ENCODE measurements at regions not wholly inside any gene's neighbourhood (a gene's known extent, or its start where the extent isn't known, plus 50 kb on each side); places are given as distances from the start of the nearest gene placed in this dataset.

GRCh38 chr6:71414486-71414885, 125.9 kb downstream of the OGFRL1 start:
- Histone ChIP-seq H3K27ac (no peak overlapping the region), H3K9me3 (ENCODE audit: low read depth) (no peaks in the 10 kb centered on the region), H3K4me1 (peaks cover 5% of the 10 kb centered on the region), H3K79me2 (ENCODE audit: low read depth) (no peaks in the 10 kb centered on the region), H3F3A (ENCODE audit: low read depth) (peaks cover 2% of the 10 kb centered on the region), H3K4me2 (no peak overlapping the region), H4K20me1 (ENCODE audit: low read depth) (peaks cover 8% of the 10 kb centered on the region), H3K36me3 (no peaks in the 10 kb centered on the region), H3K27me3 (peaks cover 20% of the 10 kb centered on the region), H3K9ac (no peak overlapping the region), H2AFZ (replicated peaks) (no peak overlapping the region), H3K4me3 (no peak overlapping the region)
- H3K27me3 Mint-ChIP-seq (ENCODE audit: insufficient read depth, low read depth) = no peaks in the 10 kb centered on the region
- no peaks in the 10 kb centered on the region for H3K9me3 Mint-ChIP-seq
- no peak for DNase-seq (ENCODE audit: low spot score)
- TF ChIP-seq EZH2phosphoT487 (IDR thresholded peaks at IDR 0.05) (no peak), EZH2 (IDR thresholded peaks at IDR 0.05) (no peak)
- TF ChIP-seq, protein P1, sequence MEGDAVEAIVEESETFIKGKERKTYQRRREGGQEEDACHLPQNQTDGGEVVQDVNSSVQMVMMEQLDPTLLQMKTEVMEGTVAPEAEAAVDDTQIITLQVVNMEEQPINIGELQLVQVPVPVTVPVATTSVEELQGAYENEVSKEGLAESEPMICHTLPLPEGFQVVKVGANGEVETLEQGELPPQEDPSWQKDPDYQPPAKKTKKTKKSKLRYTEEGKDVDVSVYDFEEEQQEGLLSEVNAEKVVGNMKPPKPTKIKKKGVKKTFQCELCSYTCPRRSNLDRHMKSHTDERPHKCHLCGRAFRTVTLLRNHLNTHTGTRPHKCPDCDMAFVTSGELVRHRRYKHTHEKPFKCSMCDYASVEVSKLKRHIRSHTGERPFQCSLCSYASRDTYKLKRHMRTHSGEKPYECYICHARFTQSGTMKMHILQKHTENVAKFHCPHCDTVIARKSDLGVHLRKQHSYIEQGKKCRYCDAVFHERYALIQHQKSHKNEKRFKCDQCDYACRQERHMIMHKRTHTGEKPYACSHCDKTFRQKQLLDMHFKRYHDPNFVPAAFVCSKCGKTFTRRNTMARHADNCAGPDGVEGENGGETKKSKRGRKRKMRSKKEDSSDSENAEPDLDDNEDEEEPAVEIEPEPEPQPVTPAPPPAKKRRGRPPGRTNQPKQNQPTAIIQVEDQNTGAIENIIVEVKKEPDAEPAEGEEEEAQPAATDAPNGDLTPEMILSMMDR (IDR thresholded peaks at IDR 0.05) = no peak
- peak overlapping the region; percentile 11 for H3K4me3 Mint-ChIP-seq
- H3K27ac Mint-ChIP-seq = no peak overlapping the region
- peaks cover 53% of the 10 kb centered on the region for H3K36me3 Mint-ChIP-seq
- peaks cover 58% of the 10 kb centered on the region for H3K4me1 Mint-ChIP-seq

DNA sequence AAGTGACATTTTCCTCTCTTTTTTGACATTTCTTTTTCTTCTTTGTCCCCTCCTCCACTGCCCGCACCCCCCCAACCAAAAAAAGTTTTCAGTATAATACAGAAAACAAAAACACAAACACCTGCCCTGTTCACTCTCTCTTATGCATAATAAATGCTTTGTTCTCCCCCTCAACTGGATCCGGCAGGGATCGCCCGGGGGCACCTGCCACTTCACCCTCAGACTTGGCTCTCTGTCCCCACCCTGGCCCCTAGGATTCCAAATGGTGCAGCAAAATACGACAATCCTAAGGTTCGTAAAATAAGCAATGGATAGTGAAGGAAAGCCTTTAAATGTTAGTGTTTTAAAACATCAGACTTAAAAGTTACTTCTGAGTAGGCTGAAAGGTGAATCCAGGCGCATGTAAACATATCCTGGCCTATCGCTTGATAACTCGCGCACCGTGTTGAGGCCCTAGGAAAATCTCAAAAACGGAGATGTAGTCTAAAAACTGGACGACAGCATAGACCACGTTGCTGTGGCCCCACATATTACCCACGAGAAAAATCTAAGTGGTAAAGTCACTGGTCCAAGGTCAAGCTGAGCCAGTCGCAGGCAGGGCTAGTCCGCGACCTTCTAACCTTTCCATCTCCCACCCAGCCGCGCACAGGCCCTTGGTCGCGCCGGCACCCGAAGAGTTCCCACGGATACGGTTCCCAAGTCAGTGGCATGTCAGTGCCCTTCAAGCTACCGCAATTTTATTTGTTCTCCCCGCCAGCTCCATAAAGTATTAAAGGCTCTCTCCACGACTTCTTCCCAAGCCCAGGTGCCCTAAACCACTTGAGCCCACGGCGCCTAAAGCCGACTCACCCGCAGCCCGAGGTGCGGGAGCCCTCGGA, 130.8 kb downstream of the OGFRL1 start:
- no peaks in the 10 kb centered on the region for H3K36me3 ChIP-seq
- H3F3A ChIP-seq (ENCODE audit: low read depth) = peaks cover 20% of the 10 kb centered on the region
- H3K27ac Mint-ChIP-seq = peak overlapping the region; percentile 91
- H3K9me3 ChIP-seq (ENCODE audit: low read depth) = no peaks in the 10 kb centered on the region
- peaks cover 9% of the 10 kb centered on the region for H4K20me1 ChIP-seq (ENCODE audit: low read depth)
- H3K4me1 ChIP-seq = peaks cover 5% of the 10 kb centered on the region
- peaks cover 28% of the 10 kb centered on the region for H3K36me3 Mint-ChIP-seq
- peak overlapping the region; percentile 86 for H3K4me2 ChIP-seq
- H3K4me3 Mint-ChIP-seq = peak overlapping the region; percentile 99
- TF ChIP-seq, protein P1 (IDR thresholded peaks at IDR 0.05) = no peak
- peak; percentile 57 for TF ChIP-seq EZH2 (IDR thresholded peaks at IDR 0.05)
- H3K4me3 ChIP-seq = peak overlapping the region; percentile 82
- peak overlapping the region; percentile 97 for H2AFZ ChIP-seq (replicated peaks)
- peaks cover 2% of the 10 kb centered on the region for H3K27me3 Mint-ChIP-seq (ENCODE audit: insufficient read depth, low read depth)
- peaks cover 2% of the 10 kb centered on the region for H3K9me3 Mint-ChIP-seq
- H3K9ac ChIP-seq = no peak overlapping the region
- H3K27me3 ChIP-seq = peaks cover 33% of the 10 kb centered on the region
- H3K79me2 ChIP-seq (ENCODE audit: low read depth) = no peaks in the 10 kb centered on the region
- DNase-seq (ENCODE audit: low spot score) = no peak
- peaks cover 32% of the 10 kb centered on the region for H3K4me1 Mint-ChIP-seq
- no peak overlapping the region for H3K27ac ChIP-seq

DNA sequence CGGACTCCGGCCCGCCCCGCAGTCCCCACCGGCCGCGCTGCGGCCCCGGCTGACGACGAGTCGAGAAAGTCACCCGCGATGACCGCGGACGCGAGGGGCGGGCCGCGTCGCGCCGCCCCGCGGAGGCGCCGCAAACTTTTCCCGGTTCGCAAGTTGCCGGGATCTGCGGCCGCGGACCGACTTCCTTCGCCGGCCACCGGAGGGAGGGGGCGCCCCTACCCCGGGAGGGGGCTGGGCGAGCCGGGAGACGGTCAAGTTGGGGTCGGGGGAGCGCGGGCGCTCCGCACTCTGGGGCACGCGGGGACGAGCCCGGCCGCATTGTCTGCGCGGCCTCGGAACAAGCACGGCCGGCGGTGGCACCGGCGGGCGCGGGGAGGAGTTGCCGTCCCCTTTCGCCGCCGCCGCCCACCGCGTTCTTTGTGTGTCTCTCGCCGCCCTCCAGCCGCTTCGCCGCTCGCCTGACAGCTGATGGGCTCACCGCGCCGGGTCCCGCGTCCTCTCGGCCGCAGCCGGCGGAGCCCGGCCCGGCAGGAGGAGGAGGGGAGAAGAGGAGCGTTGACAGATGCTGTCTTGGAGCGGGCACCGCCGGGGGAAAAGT, 131.6 kb downstream of the OGFRL1 start:
- Histone ChIP-seq H3K9me3 (ENCODE audit: low read depth) (no peaks in the 10 kb centered on the region), H2AFZ (replicated peaks) (peak overlapping the region; percentile 97), H3K4me3 (peak overlapping the region; percentile 82), H3K79me2 (ENCODE audit: low read depth) (no peaks in the 10 kb centered on the region), H3K36me3 (no peaks in the 10 kb centered on the region), H3F3A (ENCODE audit: low read depth) (peaks cover 20% of the 10 kb centered on the region), H3K4me2 (peak overlapping the region; percentile 86), H3K4me1 (peaks cover 5% of the 10 kb centered on the region), H3K27ac (no peak overlapping the region), H3K27me3 (peaks cover 33% of the 10 kb centered on the region), H3K9ac (no peak overlapping the region), H4K20me1 (ENCODE audit: low read depth) (peaks cover 9% of the 10 kb centered on the region)
- peaks cover 2% of the 10 kb centered on the region for H3K27me3 Mint-ChIP-seq (ENCODE audit: insufficient read depth, low read depth)
- DNase-seq (ENCODE audit: low spot score) = peak; percentile 85
- H3K4me3 Mint-ChIP-seq = peak overlapping the region; percentile 99
- TF ChIP-seq, protein P1 (IDR thresholded peaks at IDR 0.05) = peak; percentile 40
- TF ChIP-seq EZH2phosphoT487 (IDR thresholded peaks at IDR 0.05) (no peak), EZH2 (IDR thresholded peaks at IDR 0.05) (peak; percentile 51)
- peaks cover 2% of the 10 kb centered on the region for H3K9me3 Mint-ChIP-seq
- H3K4me1 Mint-ChIP-seq = peaks cover 27% of the 10 kb centered on the region
- H3K36me3 Mint-ChIP-seq = peaks cover 22% of the 10 kb centered on the region
- no peak overlapping the region for H3K27ac Mint-ChIP-seq

Measured in neural progenitor cell (in vitro differentiated cells).